Right cardiac atrium (tissue), 5 donors: ENCODE measurements at regions not wholly inside any gene's neighbourhood (a gene's known extent, or its start where the extent isn't known, plus 50 kb on each side); places are given as distances from the start of the nearest gene placed in this dataset.
A peak's percentile ranks its signal among the peaks of the same experiment; 100 is the strongest.
"Not testable (repeated sequence)": the region's sequence is repeated elsewhere in the genome, so short reads cannot be mapped to it uniquely, and the experiment has no call there.

ENCODE experiments used
- ATAC-seq, 2 donors: fragments of 200-7000 bp; cut with Tn5 transposase; one replicate each; pipeline versions ENCODE4 v1.8.0 to v1.9.1; 2020; ENCODE audit warnings: moderate library complexity in 2 of 2, mild to moderate bottlenecking in 1 of 2
- DNase-seq, 3 donors: peaks; one replicate each; pipeline ENCODE4 v3.0.0-alpha.2; 2020
- H3K27ac ChIP-seq: one replicate; pipeline ENCODE4 v1.5.1; 2013; ENCODE audit warnings: mild to moderate bottlenecking, low read length, control low read depth, moderate library complexity
- H3K27me3 ChIP-seq: one replicate; pipeline ENCODE4 v1.6.1; 2013; ENCODE audit not compliant: control insufficient read depth, insufficient read depth
- H3K4me1 ChIP-seq: one replicate; pipeline ENCODE4 v1.6.1; 2013; ENCODE audit warnings: low read length; ENCODE audit not compliant: control insufficient read depth, insufficient read depth
- H3K4me3 ChIP-seq: one replicate; pipeline ENCODE4 v1.5.1; 2013; ENCODE audit warnings: low read length, control low read depth
- H3K9me3 ChIP-seq: one replicate; pipeline ENCODE4 v1.6.1; 2013; ENCODE audit warnings: low read length; ENCODE audit not compliant: control insufficient read depth
- WGBS: extraction: QIAGEN DNeasy Blood & Tissue Kit; methylation state at CpG from one replicate; pipeline ENCODE4 v1.1.7; 2013; 5-methylcytosine and 5-hydroxymethylcytosine counted together
- intact Hi-C, 4 donors: fragments of 100-400 bp; cut with DNase I; formaldehyde crosslinking; loops; one replicate each; pipeline versions ENCODE4 v1.11.0 to v1.14.0; 2022 to 2023
- donor health status: healthy with polysubstance abuse.
- donor health status: DM: no; HTN: yes; CAD: no.
- donor health status: DM: no; HTN: no; CAD: no.
- donor health status: DM: no; HTN: yes; CAD: no; lungs with severe emphysema.
- donor health status: DM: yes; HTN: yes; CAD: no.

DNA sequence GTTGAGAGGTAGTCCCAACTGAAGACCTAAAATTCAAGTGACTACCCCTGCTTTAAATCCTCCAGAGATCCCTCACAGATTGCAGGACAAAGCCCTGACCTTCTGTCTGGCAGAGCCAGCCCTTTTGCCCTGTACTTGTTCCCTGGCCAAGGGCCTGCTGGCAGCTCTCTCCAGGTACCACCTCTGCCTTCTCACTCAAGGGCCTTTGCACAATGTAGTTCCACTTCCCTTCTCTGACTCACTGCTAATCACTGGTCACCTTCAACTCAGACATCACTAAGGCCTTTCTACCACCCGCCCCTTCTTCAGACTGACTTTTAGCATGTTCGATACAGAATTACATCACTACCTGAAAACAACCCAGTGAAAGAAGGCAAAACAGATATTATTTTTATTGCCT is 411.0 kb downstream of the TMEM182 start:
- DNase-seq: no peak
- ATAC-seq: no peak
- no peak overlapping the region for H3K27ac ChIP-seq
- WGBS: 93% methylated on average over 2 of the region's 2 CpGs
- intact Hi-C loops: no loop called here
- no peaks in the 10 kb centered on the region for H3K4me1 ChIP-seq
- H3K4me3 ChIP-seq: no peak overlapping the region
- no peaks in the 10 kb centered on the region for H3K27me3 ChIP-seq
- no peaks in the 10 kb centered on the region for H3K9me3 ChIP-seq

DNA sequence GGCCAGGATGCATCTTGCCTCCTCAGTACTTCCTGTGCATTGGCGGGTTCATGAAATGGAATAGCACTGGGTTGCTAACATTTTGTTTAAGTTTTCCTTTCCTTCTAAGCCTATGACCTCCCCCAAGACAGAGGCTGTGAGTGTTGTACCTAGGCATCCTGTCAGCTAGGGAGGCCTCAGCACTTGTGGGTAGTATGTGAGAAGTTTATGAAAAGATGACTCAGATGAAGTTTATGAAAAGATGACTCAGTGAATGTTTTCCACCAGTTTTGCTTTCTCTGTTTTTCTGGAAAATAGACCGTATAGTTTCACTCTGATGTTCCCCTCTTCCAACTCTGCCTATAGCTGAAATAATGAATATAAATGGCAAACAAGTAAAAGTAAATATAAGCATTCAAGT is 412.9 kb downstream of the TMEM182 start:
- Histone ChIP-seq H3K4me3 (no peak overlapping the region), H3K4me1 (no peaks in the 10 kb centered on the region), H3K27me3 (no peaks in the 10 kb centered on the region), H3K9me3 (no peaks in the 10 kb centered on the region), H3K27ac (no peak overlapping the region)
- no peak for DNase-seq
- no peak for ATAC-seq
- intact Hi-C loops: no loop called here
- 79% methylated on average over 2 of the region's 2 CpGs for WGBS

DNA sequence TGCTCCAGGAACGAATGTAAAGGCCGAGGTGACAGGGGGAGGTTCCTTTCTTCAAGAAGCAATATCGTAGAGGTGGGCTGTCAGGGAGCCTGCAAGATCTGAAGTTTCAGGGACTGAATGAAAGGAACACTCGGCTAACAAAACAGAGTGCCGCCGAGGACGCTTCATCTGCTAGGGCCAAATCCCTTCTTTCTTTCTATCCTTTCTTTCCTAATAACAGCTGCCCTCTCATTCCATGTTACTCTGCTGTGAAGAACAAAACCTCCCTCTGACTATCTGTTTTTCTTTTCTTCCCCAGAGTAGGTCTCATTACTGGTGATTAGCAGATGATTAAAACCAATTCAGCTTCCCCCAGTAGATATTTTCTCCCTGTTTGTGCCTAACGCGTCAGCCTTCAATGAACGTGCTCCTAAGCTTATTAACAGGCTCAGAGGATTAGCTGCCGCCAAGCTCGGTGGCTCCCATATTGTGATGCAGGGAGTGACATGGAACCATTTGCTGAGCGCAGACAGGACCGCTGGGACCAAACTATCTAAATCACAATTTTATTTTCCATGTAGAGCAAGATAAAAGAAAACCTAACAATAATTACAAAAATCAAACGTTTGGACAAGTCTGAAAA is 414.6 kb downstream of the TMEM182 start:
- ATAC-seq (no peak), DNase-seq (no peak)
- intact Hi-C loops: no loop called here
- H3K27me3 ChIP-seq: no peaks in the 10 kb centered on the region
- H3K4me1 ChIP-seq: no peaks in the 10 kb centered on the region
- no peak overlapping the region for H3K27ac ChIP-seq
- 76% methylated on average over 15 of the region's 15 CpGs for WGBS
- H3K4me3 ChIP-seq: no peak overlapping the region
- H3K9me3 ChIP-seq: no peaks in the 10 kb centered on the region

DNA sequence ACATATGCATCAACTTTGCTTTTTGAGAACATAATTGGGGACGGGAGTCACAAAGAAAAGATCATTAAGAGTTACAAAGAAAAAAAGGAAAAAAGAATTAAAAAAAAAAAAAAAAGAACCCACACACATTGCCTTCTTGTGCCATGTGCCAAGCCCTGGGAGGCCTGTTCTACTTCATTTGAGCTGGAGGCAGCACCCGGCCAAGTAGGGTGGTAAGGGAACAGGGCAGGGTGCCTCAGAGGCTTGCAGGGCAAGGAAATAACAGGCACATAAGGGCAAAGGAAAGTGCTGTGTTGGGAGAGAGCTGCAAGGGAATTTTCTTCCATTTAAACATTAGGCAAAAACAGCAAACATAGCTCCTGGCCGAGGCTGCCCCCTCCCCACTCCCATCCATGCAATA is 418.0 kb downstream of the TMEM182 start:
- DNase-seq: no peak
- 71% methylated on average over 3 of the region's 3 CpGs for WGBS
- Histone ChIP-seq H3K27me3 (no peaks in the 10 kb centered on the region), H3K27ac (no peak overlapping the region), H3K4me3 (no peak overlapping the region), H3K9me3 (no peaks in the 10 kb centered on the region), H3K4me1 (no peaks in the 10 kb centered on the region)
- ATAC-seq: no peak
- intact Hi-C loops: no loop called here

DNA sequence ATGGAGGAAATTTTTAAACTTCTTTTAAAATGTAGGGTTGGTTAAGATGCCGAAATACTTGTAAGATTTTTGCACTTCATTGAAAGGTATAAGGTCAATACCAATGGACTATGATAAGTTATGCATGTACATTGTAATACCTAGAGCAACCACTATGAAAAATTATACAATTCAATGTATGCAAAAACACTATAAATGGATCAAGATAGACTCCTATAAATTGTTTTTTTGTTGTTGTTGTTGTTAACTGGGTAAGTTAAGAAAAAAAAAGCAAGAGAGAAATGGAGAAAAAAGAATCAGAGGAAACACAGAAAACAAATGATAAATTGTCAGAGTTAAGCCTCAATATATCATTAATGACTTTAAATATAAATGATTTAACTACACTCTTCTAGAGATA is 421.2 kb downstream of the TMEM182 start:
- H3K27ac ChIP-seq: no peak overlapping the region
- intact Hi-C loops: no loop called here
- ATAC-seq (no peak), DNase-seq (no peak)
- no peak overlapping the region for H3K4me3 ChIP-seq
- no peaks in the 10 kb centered on the region for H3K27me3 ChIP-seq
- WGBS: 74% methylated on average over 1 of the region's 1 CpG
- H3K4me1 ChIP-seq: no peaks in the 10 kb centered on the region
- H3K9me3 ChIP-seq: no peaks in the 10 kb centered on the region

DNA sequence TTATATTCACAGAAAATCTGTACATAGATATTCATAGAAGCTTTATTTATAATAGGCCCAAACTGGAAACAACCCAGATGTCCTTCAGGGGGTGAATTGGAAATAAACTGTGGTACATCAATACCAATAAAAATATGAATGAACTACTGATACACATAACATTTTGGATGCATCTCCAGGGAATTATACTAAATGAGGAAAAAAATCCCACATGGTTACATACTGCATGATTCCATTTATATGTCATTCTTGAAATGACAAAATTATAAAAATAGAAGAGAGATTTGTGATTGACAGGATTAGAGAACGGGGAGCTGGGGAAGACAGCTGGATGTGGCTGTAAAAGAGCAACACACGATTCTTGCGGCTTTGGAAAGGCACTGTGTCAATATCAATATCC is 435.0 kb downstream of the TMEM182 start:
- Histone ChIP-seq H3K27me3 (no peaks in the 10 kb centered on the region), H3K9me3 (no peaks in the 10 kb centered on the region), H3K4me1 (no peaks in the 10 kb centered on the region), H3K27ac (no peak overlapping the region), H3K4me3 (no peak overlapping the region)
- WGBS: 76% methylated on average over 3 of the region's 3 CpGs
- DNase-seq (no peak), ATAC-seq (no peak)
- intact Hi-C loops: no loop called here

DNA sequence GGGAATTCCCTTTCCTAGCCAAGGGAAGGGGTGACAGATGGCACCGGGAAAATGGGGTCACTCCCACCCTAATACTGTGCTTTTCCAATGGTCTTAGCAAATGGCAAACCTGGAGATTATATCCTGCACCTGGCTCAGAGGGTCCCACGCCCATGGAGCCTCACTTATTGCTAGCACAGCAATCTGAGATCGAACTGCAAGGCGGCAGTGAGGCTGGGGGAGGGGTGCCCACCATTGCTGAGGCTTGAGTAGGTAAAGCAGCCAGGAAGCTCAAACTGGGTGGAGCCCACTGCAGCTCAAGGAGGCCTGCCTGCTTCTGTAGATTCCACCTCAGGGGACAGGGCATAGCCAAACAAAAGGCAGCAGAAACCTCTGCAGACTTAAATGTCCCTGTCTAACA is 438.9 kb downstream of the TMEM182 start:
- H3K9me3 ChIP-seq, ATAC-seq, intact Hi-C loops, H3K27me3 ChIP-seq, H3K4me3 ChIP-seq, DNase-seq, H3K4me1 ChIP-seq, H3K27ac ChIP-seq: not testable (repeated sequence)
- 77% methylated on average over 4 of the region's 4 CpGs for WGBS

DNA sequence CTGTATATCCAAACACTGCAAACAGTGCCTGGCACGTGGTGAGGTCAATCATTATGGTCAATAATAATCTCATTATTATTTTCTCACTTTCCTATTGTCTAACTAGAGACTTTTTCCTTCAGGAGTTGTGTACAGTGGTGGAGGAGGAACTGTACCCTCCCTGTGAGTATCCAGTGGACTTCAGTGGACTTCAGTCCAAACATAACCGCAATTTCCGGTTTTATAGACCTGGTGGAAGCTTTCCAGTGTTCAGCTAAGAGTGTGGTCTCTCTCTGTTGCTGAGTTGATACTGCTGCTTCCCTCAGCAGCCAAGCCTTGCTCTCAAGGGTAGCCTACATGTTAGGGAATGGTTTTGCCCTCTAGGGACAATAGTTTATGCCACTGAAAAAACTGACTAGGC is 447.1 kb downstream of the TMEM182 start:
- no peak overlapping the region for H3K4me3 ChIP-seq
- no peaks in the 10 kb centered on the region for H3K9me3 ChIP-seq
- no peak overlapping the region for H3K27ac ChIP-seq
- H3K4me1 ChIP-seq: no peaks in the 10 kb centered on the region
- no peaks in the 10 kb centered on the region for H3K27me3 ChIP-seq
- WGBS: 54% methylated on average over 3 of the region's 3 CpGs
- ATAC-seq: peak in 1 of 2 donors; percentile 51
- no peak for DNase-seq
- intact Hi-C loops: no loop called here

DNA sequence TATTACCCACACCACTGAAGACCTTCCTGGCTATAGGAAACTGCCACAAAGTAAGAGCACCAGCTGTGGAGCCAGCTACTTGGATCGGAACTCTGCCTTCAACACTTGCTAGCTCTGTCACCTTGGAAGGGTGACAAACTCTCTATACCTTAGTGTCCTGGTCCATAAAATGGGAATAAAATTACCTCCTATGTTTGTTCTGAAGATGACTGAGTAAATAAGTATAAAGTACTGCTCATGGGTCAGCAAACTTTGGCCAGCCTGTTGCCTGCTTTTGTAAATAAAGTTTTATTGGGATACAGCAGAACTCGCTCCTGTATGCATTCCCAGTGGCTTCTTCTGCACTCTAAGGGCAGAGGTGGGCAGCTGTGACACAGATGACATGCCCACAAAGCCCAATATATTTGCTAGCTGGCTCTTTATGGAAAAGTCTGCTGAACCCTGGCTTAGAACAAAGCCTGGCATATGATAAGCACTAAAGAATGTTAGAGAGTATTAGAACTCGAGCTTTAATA is 451.3 kb downstream of the TMEM182 start:
- no peak overlapping the region for H3K27ac ChIP-seq
- H3K4me3 ChIP-seq: no peak overlapping the region
- 68% methylated on average over 3 of the region's 3 CpGs for WGBS
- no peaks in the 10 kb centered on the region for H3K9me3 ChIP-seq
- no peaks in the 10 kb centered on the region for H3K4me1 ChIP-seq
- intact Hi-C loops: no loop called here
- no peak for ATAC-seq
- H3K27me3 ChIP-seq: no peaks in the 10 kb centered on the region
- no peak for DNase-seq

DNA sequence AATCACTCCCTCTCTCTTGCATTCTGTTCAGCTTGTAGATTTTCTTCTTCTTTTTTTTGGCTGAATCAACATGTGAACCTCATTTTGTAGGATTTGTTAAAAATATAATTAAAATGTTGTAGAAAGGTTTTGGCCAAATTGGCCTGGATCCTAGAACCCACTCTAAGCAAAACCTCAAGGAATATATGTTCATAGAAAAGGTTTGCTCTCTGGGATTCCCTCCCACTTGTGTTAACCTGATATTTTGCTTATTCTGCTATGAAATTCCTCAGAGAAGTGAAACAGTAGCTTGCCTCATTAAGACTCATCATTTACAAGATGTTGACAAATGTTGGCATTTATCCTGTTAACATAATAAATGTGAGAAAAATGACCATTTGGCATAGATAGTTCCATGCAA is 456.7 kb downstream of the TMEM182 start:
- H3K27ac ChIP-seq: no peak overlapping the region
- H3K9me3 ChIP-seq: no peaks in the 10 kb centered on the region
- no peaks in the 10 kb centered on the region for H3K27me3 ChIP-seq
- intact Hi-C loops: no loop called here
- H3K4me3 ChIP-seq: no peak overlapping the region
- H3K4me1 ChIP-seq: no peaks in the 10 kb centered on the region
- no peak for ATAC-seq
- no peak for DNase-seq

DNA sequence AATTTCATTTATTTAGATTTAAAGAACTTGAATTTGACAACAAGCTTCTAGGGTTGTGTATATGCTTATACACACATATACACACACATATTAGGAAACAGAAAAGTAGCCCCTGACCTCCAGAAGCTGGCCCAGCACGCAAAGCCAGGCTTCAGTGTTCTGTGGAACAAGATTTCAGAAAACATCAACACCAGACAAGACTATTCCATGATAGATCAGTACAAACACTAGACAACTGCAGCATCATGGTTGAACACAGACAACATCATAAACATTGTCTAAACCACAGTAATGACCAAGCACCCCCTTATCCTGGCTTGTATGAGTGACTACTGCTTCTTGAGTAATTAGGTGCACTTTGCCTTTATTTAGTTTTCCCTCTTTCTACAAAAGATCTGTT is 457.6 kb downstream of the TMEM182 start:
- Histone ChIP-seq H3K4me3 (no peak overlapping the region), H3K4me1 (no peaks in the 10 kb centered on the region), H3K9me3 (no peaks in the 10 kb centered on the region), H3K27ac (no peak overlapping the region), H3K27me3 (no peaks in the 10 kb centered on the region)
- ATAC-seq (no peak), DNase-seq (no peak)
- intact Hi-C loops: no loop called here
- 78% methylated on average over 1 of the region's 1 CpG for WGBS

DNA sequence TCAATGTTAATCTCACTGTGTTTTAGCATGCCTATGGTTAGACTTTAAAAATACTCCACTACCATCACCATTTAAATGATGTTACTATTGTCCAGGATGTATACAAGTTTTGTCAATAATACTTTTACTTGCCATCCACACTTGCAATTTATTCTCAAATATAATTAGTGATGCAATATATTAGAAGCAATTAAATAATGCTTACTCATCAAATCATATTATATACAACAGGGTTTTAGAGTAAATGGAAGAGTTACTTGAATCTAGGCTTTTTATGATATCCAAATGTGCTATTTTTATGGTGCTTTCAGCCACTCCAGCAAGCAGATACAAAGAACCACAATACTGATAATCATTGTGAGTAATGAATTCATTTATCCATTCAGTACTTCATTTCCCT is 461.1 kb downstream of the TMEM182 start:
- H3K4me3 ChIP-seq: no peak overlapping the region
- H3K4me1 ChIP-seq: no peaks in the 10 kb centered on the region

More for the DNA sequence above, 461.1 kb downstream of the TMEM182 start:
- Histone ChIP-seq H3K9me3 (no peaks in the 10 kb centered on the region), H3K27me3 (no peaks in the 10 kb centered on the region), H3K27ac (no peak overlapping the region)
- DNase-seq: no peak
- ATAC-seq: no peak
- intact Hi-C loops: no loop called here
